HG02588 (cell line): ENCODE measurements at regions not wholly inside any gene's neighbourhood (a gene's known extent, or its start where the extent isn't known, plus 50 kb on each side); places are given as distances from the start of the nearest gene placed in this dataset.
"Not testable (repeated sequence)": the region's sequence is repeated elsewhere in the genome, so short reads cannot be mapped to it uniquely, and the experiment has no call there.

Experiments used
- ATAC-seq: cut with Tn5 transposase; IDR thresholded peaks from one replicate; pipeline ENCODE4 v1.9.1; 2021; ENCODE audit warnings: mild to moderate bottlenecking, moderate library complexity; ENCODE audit not compliant: unreplicated experiment

DNA sequence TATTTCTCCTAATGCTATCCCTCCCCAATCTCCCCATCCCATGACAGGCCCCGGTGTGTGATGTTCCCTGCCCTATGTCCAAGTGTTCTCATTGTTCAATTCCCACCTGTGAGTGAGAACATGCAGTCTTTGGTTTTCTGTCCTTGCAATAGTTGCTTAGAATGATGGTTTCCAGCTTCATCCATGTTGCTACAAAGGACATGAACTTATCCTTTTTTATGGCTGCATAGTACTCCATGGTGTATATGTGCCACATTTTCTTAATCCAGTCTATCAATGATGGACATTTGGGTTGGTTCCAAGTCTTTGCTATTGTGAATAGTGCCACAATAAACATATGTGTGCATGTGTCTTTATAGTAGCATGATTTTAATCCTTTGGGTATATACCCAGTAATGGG, 51.3 kb upstream of the RIOK2 start:
- not testable (repeated sequence) for ATAC-seq

DNA sequence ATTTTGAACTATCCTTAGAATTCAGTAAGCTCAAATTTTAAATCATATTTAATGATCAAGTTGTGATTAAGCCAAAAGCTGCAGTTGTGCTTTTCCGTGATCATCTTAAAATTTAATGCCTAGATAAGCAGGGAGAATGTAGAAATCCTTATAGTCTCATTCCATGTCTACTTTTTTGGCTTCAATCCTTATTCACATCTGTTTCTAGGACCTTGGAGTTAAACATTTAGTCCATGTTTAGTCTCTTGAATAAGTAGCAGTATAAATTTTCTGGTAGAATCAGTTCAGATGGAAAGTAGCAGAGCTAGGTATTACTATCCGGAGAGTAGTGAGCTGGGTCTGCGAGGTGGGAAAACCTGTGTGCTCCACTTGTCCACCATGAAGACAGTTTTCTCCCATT, 59.3 kb upstream of the RIOK2 start:
- ATAC-seq: no peak

DNA sequence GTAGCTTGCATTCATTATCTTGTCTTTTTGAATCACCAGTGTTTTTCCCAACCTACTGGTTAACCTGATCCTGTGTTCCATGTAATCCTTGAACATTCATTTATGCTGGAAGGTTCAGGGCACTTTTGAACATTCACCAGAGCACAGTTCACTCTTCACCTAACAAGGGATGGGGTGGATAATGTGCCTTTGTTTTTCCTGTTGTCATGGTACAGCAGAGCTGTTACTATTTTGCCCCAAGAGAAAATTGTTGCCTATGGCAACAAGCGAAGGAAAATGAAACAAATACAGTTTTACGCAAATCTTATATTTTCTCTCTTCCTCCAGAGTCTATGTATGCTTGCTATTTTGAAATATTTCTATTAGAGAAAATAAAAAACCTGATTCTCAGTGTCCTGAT, 60.3 kb upstream of the RIOK2 start:
- no peak for ATAC-seq

DNA sequence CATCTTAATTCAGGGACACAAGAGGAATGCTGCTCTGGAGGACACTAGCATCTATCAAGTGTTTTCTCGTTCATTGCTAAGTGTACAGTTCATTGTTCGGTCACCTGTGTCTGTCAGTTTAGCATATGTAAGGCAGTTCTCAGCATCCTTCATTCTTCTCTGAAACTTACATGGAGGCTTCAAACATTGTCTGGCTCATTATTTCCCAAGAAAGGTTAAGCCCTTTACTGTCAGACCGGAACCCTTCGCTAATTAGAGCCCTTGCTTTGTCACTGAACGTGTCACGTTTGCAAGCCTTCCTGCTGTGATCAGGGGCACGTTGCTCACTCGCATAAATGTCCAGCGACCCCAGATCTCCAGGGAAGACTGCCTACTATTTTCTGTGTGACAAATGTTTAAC, 62.3 kb upstream of the RIOK2 start:
- no peak for ATAC-seq

DNA sequence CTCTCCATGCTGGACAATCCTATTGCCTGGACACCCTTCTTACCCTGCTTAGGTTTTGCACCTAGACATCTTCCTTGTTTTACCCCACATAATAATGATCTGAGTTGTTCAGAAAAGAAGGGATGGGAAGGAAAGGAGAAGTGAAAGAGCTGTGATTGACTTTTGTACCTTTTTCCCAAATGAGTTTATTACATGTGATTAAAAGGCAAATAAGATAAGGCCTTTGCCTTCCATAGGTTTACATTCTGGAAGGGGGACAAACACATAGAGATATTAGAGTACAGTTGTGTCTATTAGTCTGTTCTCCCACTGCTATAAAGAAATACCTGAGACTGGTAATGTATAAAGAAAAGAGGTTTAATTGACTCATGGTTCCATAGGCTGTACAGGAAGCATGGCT, 67.1 kb upstream of the RIOK2 start:
- ATAC-seq: no peak

DNA sequence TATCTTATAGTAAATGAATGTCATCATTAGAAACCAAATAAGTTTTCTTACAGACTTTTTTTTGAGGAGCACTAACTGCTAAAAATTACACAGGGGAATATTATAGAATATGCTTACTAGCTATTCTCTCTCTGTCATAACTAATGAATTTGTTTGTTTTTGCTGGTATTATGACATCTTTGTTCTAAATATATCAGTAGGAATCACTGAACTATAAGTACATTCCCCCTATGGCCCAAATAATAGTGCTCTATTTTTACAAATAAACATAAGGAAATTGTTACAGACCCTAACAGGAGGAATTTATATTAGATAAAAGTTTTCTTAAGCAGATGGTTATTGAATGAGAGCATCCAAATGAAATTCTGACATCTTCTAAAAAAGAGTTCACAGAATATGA, 83.0 kb upstream of the RIOK2 start:
- ATAC-seq: no peak

DNA sequence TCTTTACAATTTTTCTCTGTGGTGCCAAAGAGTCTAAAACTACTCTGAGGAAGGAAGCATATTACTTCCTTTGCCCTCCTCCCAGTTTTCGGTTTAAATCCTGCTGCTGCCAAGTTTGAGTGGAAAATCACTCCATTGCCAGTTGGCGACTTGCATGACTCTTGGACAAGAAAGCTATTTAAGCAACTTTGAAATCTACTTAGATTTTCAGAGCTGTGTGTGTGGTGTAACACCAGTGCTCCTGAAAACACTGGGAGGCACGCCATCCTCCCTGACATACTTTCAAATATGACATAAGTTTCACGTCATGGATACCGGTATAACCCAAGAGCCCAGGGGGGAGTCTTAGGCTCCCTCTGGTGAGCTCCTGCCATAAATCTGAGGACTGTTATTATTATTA, 83.5 kb upstream of the RIOK2 start:
- ATAC-seq: no peak

DNA sequence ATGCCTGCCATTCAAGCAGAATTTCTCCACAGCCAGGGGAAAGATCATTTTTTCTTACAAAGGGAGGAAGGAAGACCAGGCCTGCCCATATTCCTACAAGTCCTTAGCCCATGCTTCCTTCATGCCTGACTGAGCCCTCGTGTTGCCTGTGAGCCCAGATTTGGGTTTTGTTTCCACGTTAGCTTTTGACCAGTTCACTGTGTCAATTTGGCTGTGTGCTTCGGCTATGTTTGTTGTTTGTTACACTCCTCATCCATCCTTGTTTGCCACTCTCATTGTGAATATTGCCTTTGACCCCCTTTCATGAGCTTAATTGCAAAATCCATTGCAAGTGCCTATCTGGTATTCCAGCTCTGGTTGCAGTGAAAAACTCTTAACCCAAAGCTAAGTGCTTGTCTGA, 84.7 kb upstream of the RIOK2 start:
- ATAC-seq: no peak

DNA sequence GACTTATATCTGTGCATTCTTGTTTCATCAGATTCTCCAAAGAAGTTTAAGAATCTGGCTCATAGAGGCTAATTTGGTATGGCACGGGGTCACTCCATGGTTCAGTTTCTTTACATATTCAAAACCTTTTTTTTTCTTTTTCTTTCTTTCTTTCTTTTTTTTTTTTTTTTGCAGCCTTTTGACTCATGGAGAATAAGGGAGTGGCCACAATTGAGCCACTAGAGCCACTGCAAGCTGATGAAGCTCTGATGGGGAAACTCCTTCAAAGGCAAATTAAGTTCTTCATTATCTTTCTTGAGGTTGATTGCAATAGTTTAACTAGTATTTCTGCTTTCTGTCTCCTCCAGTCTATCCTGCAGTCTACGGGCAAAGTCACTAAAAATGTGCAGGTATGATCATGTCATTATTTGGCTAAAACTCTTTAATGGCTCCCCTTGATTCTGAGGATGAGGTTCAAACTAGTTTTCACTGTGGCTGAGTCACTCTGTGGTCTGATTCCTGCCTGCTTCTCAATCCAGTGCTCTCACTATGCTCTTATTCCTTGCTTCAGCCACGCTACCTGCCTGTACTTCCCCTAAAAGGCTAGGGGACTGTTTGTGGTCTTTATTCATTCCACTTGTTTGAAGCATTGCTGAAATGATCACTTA, 93.5 kb upstream of the RIOK2 start:
- no peak for ATAC-seq

DNA sequence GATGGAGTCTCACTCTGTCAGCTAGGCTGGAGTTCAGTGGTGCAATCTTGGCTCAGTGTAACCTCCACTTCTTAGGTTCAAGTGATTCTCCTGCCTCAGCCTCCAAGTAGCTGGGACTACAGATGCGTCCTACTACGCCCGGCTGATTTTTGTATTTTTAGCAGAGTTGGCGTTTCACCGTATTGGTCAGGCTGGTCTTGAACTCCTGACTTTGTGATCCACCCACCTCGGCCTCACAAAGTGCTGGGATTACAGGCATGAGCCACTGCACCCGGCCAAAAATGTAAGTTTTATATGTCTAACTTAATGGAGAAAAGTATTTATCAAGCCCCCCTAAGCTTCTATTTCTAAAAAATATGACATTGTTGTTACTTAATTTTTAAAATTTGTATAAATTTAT, 98.2 kb upstream of the RIOK2 start:
- no peak for ATAC-seq

DNA sequence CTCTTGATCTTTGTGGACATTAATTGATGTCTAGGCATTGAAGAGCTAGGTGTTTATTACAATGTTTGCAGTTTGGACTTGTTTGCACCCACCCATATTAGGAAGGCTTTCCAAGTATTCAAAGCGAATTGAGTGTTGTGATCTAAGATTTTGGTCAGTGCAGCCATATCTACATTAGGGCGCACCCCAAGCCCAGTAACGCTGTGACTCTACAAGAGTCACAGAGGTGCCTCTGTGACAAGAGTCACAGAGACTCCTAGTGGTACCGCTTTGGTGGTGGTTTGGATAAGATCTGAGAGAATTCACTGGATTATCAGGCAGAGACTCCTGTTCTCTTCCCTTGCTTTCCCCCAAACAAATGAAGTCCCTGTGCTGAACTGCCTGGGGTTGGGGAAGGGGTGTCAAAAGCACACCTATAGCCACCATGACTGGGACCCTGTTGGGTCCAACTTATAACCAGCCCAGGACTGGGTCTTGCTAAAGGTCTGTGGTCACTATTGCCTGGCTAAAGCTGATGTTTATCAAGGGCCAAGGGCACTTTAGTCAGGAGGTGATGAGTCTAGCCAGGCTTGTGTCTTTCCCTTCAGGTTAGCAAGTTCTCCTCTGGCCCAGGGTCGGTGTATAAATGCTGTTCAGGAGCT, 114.1 kb upstream of the RIOK2 start:
- ATAC-seq: peak; percentile 92

DNA sequence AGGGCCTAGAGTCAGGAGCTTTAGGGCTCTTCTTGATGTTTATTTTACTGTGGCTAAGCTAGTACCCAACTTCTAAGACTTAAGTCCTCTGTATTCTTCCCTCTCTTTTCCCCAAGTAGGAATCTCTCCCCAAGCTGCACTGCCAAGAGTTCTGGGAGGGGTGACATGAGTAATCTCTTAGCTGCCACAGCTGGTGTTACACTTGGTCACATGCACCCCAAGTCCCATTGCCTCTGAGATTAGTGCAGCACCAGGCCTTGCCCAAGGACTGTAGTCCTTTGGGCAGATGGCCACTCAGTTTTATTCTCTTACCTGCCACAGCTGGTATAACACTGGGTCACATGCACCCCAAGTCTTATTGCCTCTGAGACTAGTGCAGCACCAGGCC, 114.7 kb upstream of the RIOK2 start:
- no peak for ATAC-seq

DNA sequence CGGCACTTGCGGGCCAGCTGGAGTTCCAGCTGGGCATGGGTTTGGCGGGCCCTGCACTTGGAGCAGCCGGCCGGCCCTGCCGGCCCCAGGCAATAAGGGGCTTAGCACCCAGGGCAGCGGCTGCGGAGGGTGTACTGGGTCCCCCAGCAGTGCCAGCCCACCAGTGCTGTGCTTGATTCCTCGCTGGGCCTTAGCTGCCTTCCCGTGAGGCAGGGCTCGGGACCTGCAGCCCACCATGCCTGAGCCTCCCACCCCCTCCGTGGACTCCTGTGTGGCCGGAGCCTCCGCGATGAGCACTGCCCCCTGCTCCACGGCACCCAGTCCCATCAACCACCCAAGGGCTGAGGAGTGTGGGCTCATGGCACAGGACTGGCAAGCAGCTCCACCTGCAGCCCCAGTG, 118.1 kb upstream of the RIOK2 start:
- not testable (repeated sequence) for ATAC-seq

DNA sequence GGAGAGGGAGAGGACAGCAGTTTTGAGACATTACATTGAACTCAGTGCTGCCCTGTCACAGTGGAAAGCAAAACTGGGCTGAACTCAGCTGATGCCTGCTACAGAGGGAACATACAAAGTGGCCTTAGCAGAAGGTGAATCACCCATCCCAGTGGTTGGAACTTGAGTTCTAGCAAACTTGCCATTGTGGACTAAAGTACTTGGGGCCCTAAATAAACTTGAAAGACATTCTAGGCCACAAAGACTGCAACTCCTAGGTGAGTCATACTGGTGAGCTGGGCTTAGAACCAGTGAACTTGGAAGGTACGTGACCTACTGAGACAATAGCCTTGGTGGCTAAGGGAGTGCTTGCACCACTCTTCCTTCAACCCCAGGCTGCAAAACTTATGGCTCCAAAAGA, 155.7 kb upstream of the RIOK2 start:
- no peak for ATAC-seq

DNA sequence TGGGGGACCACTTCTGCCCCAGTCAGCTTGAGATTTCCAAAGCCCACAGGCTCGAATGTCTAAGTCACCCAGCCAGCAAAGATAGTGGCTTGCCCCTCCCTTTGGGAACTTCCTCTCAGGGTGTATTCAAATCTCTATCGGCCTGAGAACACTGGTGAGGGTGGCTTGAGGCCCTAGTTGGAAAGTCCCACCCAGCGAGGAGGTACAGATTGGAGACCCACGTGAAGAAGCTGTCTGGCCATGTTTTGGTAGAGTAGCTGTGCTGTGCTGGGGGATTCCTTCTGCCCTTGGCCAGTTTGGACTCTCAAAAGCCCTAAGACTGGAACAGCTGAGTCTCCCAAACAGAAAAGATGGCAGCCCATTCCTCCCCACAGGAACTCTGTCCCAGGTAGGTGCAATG, 172.7 kb upstream of the RIOK2 start:
- peak; percentile 99 for ATAC-seq

DNA sequence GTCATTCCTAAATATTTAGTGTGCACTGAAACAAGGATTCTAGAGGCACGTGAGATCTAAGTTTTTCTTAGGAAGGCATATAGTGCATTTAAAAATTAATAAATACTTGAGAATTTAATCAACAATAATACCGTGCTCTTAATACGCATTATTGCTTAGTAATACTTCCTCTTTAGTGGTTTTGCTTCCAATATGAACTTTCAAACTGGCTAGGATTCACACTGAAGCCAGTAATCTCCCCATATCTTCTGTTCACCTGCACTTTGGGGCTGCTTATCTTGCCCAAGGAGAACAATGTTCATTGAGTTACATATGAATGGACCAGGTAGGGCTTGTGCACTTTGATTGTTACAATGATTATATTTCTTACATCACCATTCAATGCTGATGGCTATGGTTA, 180.5 kb upstream of the RIOK2 start:
- ATAC-seq: no peak

DNA sequence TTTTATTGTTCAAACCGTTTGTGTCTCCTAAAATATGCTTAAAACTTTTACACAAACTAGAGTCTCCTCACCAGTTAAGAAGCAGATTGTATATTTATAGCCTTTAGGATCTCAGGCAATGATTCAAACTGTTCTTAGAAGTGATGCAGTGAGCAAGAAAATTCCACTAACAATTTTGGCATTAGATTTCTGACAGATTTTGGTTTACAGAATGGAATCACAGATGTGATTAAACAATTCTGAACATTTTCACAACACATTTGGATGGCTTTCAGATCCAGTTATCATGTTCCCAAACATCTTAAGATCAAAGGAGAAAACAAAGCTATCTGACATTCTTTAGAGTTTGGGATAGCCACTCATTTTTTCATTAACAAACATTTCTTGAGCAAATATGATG, 181.7 kb upstream of the RIOK2 start:
- no peak for ATAC-seq

DNA sequence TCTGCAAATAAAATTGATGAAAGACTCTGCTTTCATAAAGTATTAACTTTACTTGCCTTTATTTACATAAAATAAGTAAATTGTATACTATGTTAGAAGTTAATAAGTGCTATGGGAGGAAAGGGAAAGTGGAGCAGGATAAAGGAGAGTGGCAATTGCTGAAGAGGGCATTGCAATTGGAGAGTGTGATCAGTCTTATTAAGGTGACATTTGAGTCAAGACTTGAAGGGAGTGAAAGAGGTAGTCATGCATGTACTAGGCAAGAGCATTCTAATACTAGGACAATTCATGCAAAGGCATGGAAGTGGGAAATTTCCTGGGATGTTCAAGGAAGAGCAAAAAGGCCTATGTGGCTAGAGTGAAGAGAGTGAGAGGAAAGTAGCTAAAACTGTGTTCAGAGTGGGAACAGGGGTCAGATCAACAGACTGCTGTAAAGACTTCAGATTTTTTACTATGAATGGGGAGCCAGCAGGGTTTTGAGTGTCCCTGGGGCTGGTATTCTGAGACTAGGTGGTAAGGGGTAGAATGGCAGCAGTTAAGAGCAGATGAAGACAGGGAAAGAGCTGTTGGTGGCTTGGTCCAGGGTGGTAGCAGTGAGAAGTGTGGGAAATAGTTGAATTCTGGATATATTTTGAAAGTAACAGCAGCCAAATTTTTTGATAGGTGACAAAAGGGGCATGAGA, 182.3 kb upstream of the RIOK2 start:
- ATAC-seq: no peak

DNA sequence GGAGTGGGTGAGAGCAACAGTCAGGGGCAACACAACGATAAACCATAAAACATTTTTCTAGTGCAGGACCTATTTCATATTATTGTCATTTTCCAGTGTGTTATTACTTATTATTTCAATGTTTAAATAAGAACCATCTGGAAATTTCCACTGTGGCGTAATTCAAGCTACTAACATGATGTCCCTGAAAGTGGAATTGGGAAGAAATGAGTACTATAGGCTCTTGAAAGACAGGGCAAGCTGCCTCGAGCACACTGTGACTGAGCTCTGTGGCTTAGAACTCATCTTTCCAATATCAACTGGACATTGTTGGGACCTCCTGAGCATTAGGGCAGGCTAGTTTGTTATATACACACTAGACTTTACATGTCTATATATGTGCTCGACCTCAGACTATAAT, 182.9 kb upstream of the RIOK2 start:
- no peak for ATAC-seq

DNA sequence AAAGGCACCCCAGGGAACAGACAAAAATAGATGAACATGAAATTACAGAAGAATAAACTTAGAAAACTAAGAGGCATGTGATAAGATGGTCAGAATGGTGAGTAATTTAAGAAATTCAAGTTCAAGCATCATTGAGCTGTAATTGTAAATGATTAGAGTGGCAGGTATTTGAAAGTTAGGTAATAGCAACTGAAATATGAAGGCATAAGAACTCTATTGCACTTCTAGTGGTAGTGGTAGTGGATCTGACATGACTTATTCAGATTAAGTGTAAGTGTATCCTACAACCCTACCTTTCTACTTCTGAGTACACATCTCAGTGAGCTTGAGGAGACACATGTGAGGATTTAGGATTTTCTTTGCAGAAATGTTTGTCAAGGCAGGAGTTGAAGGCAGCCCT, 192.9 kb upstream of the RIOK2 start:
- no peak for ATAC-seq

DNA sequence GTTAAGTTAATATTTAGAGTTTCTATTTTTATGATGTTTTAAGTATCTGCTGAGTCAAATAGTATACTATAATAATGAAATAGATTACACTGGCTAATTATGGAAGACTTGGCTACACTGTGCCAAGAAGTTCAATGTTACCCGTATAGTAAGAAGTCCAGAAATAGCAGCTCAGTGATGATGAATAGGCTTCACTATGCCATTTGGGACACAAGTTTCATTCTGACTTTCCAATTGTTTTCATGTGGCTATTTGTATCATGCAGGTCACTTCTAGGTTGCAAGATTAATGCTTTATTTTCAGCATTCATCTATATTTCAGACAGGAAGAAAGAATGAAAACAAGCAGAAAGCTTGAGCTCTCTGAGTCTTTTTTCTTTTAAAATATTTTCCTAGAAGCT, 194.5 kb upstream of the RIOK2 start:
- no peak for ATAC-seq

DNA sequence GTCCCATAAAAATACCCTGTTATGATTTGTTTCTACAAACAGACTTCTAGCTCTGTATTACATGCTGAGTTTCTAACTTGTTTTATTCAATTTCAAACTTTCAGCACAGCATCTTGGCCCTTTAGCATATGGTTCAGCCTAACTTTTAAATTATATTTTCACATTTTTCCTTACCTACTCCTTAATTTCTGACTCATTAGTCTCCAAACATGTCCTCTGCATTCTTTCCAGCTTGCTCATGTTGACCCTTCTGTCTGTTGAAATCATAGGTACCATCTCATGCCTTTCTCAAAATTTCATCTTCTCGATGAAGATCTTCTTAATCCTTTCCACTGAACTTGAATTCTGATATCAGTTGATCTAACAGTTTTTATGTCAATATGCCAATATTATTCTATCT, 200.9 kb upstream of the RIOK2 start:
- ATAC-seq: no peak

DNA sequence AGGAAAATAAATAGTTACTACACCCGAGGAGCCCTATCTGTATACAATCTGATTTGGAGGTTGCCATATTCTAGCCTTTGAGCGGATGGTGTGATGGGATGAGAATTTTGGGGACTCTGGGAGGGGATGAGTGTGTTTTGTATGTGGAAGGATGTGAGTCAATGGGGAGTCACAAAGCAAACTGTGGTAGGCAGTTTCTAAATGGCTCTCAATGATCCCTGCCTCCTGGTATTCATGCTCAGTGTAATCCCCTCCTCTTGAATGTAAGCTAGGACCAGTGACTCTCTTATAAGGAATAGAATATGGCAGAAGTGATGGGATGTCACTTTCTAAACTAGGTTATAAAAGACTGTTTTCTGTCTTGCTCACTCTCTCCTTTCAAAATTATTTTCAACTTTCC, 205.7 kb upstream of the RIOK2 start:
- no peak for ATAC-seq
